K562 (cell line): ENCODE measurements at regions not wholly inside any gene's neighbourhood (a gene's known extent, or its start where the extent isn't known, plus 50 kb on each side); places are given as distances from the start of the nearest gene placed in this dataset.
"Not testable (repeated sequence)": the region's sequence is repeated elsewhere in the genome, so short reads cannot be mapped to it uniquely, and the experiment has no call there.

Source experiments
- ATAC-seq: fragments of 200-7000 bp; cut with Tn5 transposase; 3 replicates; pipeline ENCODE4 v1.9.1; 2020; ENCODE audit warnings: moderate library complexity
- BruUV-seq: library from RNA; stranded (reverse); fragments of 400-500 nt; replicated peaks from 2 replicates; lab custom pipeline; 2021; lab: Mats Ljungman, UMichigan
- CTCF ChIA-PET: fragments of 300-600 bp; formaldehyde crosslinking; extraction: SDS; loops from one replicate; lab custom pipeline; 2021; ENCODE audit warnings: low intra/inter-chr PET ratio; lab: Yijun Ruan, JAX
- POLR2A ChIA-PET: fragments of 300-600, 350-650 bp; sonication (Branson Sonifier 250); formaldehyde crosslinking; extraction: SDS; loops from one replicate; lab custom pipeline; 2021; ENCODE audit warnings: antibody characterized with exemption, inconsistent platforms; lab: Yijun Ruan, JAX
- DNase-seq, 4 experiments: peaks; one replicate each; pipeline versions ENCODE4 v3.0.0 to v3.0.0-alpha.2; 2011 to 2018; ENCODE audit warnings: low spot score in 3 of 4, mixed read lengths in 3 of 4; ENCODE audit errors: extremely low read depth in 1 of 4
- FAIRE-seq: peaks from 2 replicates; lab custom pipeline; 2011; peaks lifted over from hg19 to GRCh38; lab: Jason Lieb, UNC
- H2AFZ ChIP-seq: 2 replicates; pipeline ENCODE4 v1.6.0; 2011; ENCODE audit warnings: low read depth, low read length, control low read depth, inconsistent platforms
- H3K27ac ChIP-seq: fragments of 200-600 bp; 3 replicates; pipeline ENCODE4 v1.8.0; 2011; ENCODE audit warnings: low read depth, mild to moderate bottlenecking, control low read depth, inconsistent platforms, low read length, moderate library complexity, mixed read lengths; ENCODE audit errors: extremely low read depth
- H3K27me3 ChIP-seq, 2 experiments: fragments of 300-600 bp in 1 of 2; 2 replicates in 1 of 2; 3 replicates in 1 of 2; pipeline versions ENCODE4 v1.6.0 to v1.8.0; 2011; ENCODE audit warnings: inconsistent platforms in 2 of 2, low read length in 2 of 2, mild to moderate bottlenecking in 1 of 2, mixed read lengths in 1 of 2, moderate library complexity in 1 of 2; ENCODE audit not compliant: control insufficient read depth in 2 of 2, insufficient read depth in 2 of 2
- H3K36me3 ChIP-seq: fragments of 300-600 bp; 3 replicates; pipeline ENCODE4 v1.8.0; 2011; ENCODE audit warnings: mild to moderate bottlenecking, low read length, inconsistent platforms; ENCODE audit not compliant: control insufficient read depth, insufficient read depth
- H3K4me1 ChIP-seq, 2 experiments: fragments of 200-600 bp in 1 of 2; replicated peaks in 1 of 2; 2 replicates in 1 of 2; 3 replicates in 1 of 2; pipeline versions ENCODE4 v1.5.1 to v1.8.0; 2011; ENCODE audit warnings: inconsistent platforms in 2 of 2, low read length in 2 of 2, mild to moderate bottlenecking in 1 of 2, mixed read lengths in 1 of 2, moderate library complexity in 1 of 2; ENCODE audit not compliant: control insufficient read depth in 2 of 2, insufficient read depth in 2 of 2
- H3K4me2 ChIP-seq: 2 replicates; pipeline ENCODE4 v1.6.1; 2011; ENCODE audit warnings: low read length, control low read depth, inconsistent platforms, mixed read lengths; ENCODE audit not compliant: insufficient read depth
- H3K4me3 ChIP-seq: fragments of 200-600 bp; sonication (generic), shearing (Covaris generic); 2 replicates; pipeline ENCODE4 v1.5.1; 2016; ENCODE audit warnings: control low read depth, inconsistent platforms
- H3K79me2 ChIP-seq: fragments of 200-600 bp; 3 replicates; pipeline ENCODE4 v1.8.0; 2011; ENCODE audit warnings: low read length, inconsistent platforms; ENCODE audit not compliant: control insufficient read depth, insufficient read depth
- H3K9ac ChIP-seq, 2 experiments: 2 replicates each; pipeline versions ENCODE4 v1.6.0 to v1.6.1; 2011; ENCODE audit warnings: low read depth in 2 of 2, low read length in 2 of 2, control low read depth in 1 of 2, inconsistent platforms in 1 of 2, mild to moderate bottlenecking in 1 of 2, mixed read lengths in 1 of 2; ENCODE audit not compliant: insufficient read depth in 1 of 2
- H3K9me1 ChIP-seq: one replicate; pipeline ENCODE4 v1.6.0; 2011; ENCODE audit warnings: inconsistent platforms, mild to moderate bottlenecking, low read length, moderate library complexity; ENCODE audit not compliant: control insufficient read depth, insufficient read depth
- H3K9me3 ChIP-seq: replicated peaks from 2 replicates; pipeline ENCODE4 v1.5.1; 2011; ENCODE audit warnings: low read depth, low read length, inconsistent platforms; ENCODE audit not compliant: control insufficient read depth, insufficient read depth
- H4K20me1 ChIP-seq: replicated peaks from 2 replicates; pipeline ENCODE4 v1.6.1; 2011; ENCODE audit warnings: low read length, inconsistent platforms, mixed read lengths; ENCODE audit not compliant: control insufficient read depth, insufficient read depth
- ATF1 ChIP-seq, 2 experiments: fragments of 450-650 bp in 1 of 2; IDR thresholded peaks; 2 replicates each; pipeline ENCODE4 v1.6.1; 2016; ENCODE audit warnings: missing compliant biosample characterization in 1 of 2, missing genetic modification characterization in 1 of 2
- CTCF ChIP-seq, 3 experiments: IDR thresholded peaks in 2 of 3; conservative IDR thresholded peaks in 1 of 3; 2 replicates each; pipeline ENCODE4 v1.5.1; 2011 to 2012; ENCODE audit warnings: low read length in 3 of 3, mild to moderate bottlenecking in 3 of 3, control low read depth in 2 of 3, improper control_type of control experiment in 1 of 3, inconsistent platforms in 1 of 3, low read depth in 1 of 3, mixed read lengths in 1 of 3, moderate library complexity in 1 of 3; ENCODE audit not compliant: insufficient read depth in 2 of 3
- WGBS: fragments of 100-300 bp; shearing (Covaris generic); methylation state at CpG from one replicate; pipeline ENCODE4 v1.1.6; 2016; ENCODE audit warnings: low coverage, mixed read lengths; ENCODE audit not compliant: insufficient coverage; ENCODE audit errors: missing lambda C conversion rate; 5-methylcytosine and 5-hydroxymethylcytosine counted together
- in situ Hi-C: fragments of 300-500 bp; cut with MboI; formaldehyde crosslinking; loops from 4 replicates; pipeline ENCODE4 v1.15.0; 2018; ENCODE audit warnings: inconsistent platforms, mixed read lengths
- intact Hi-C: fragments of 100-400 bp; cut with micrococcal nuclease; formaldehyde crosslinking; loops from 2 replicates; pipeline ENCODE4 v1.14.2; 2022

DNA sequence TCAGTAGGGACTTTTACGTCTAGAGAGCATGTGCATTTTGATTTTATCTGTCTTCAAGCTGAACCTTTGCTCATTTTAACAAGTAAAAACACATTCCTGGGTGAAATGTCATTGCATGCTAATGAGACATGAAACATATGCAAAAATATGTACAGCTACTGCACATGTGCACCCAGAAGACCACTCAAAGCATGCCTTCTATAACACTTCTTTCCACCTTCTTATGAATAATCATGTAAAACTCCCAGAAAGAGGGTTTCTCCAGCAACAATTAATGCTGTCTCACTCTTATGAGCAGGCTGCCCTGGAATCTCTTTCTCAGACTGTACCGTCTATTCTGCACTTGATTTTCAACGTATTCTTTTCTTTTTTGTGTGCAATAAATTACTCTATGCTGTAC lies 4148.1 kb upstream of the TPTE start:
- H2AFZ ChIP-seq; intact Hi-C loops; ATAC-seq; H3K9me1 ChIP-seq; BruUV-seq; H3K9ac ChIP-seq; DNase-seq; H3K27ac ChIP-seq; H4K20me1 ChIP-seq; H3K4me1 ChIP-seq; in situ Hi-C loops; H3K79me2 ChIP-seq; H3K36me3 ChIP-seq; FAIRE-seq; CTCF ChIA-PET; H3K27me3 ChIP-seq; H3K4me2 ChIP-seq; H3K4me3 ChIP-seq; H3K9me3 ChIP-seq; TF ChIP-seq ATF1 (CRISPR knock-in tag; IDR thresholded peaks at IDR 0.05): not testable (repeated sequence)
- WGBS = no CpG with 5 or more reads among the region's 3 CpGs
- POLR2A ChIA-PET = interaction anchor here (2.4 kb wide), 1 partner anchor 11 kb away, joined by 18 read pairs; no protein-coding TSS in a partner anchor
- TF ChIP-seq ATF1 (tag; IDR thresholded peaks at IDR 0.05) = 0 out of 2 replicates have a peak, but pooled peaks have one; percentile 1

DNA sequence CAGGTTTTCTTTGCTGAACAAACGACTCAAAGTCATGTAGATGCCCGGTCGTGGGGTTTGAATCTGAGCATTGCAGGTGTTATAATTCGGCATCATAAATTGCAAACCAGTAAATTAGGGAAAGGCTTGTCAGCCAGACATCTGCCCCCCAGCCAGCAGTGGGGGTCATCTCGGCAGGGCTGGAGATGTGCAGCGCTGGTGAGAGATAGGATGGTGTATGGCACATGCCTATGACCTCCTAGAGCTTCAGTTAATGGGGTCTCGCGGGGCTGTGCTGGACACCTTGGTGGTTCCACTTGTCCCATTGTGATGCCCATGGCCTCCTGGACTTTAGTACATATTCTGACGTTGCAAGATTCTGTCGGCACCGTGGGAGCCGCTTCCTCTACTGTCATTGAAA lies 4147.2 kb upstream of the TPTE start:
- H4K20me1 ChIP-seq = not testable (repeated sequence)
- WGBS = 18% methylated on average over 12 of the region's 12 CpGs

GRCh38 chr21:6374926-6375325 lies 4146.5 kb upstream of the TPTE start:
- intact Hi-C loops, ATAC-seq, POLR2A ChIA-PET, in situ Hi-C loops, BruUV-seq, H3K4me1 ChIP-seq, H3K9me3 ChIP-seq, H3K79me2 ChIP-seq, H3K27me3 ChIP-seq, H2AFZ ChIP-seq, H3K4me2 ChIP-seq, FAIRE-seq, H4K20me1 ChIP-seq, H3K27ac ChIP-seq, CTCF ChIA-PET, H3K9me1 ChIP-seq, H3K36me3 ChIP-seq, H3K9ac ChIP-seq, H3K4me3 ChIP-seq: not testable (repeated sequence)
- peak in 1 of 4 experiments; percentile 0 for DNase-seq
- 6% methylated on average over 4 of the region's 4 CpGs for WGBS

More for the DNA sequence above, 4147.2 kb upstream of the TPTE start:
- H3K4me2 ChIP-seq, in situ Hi-C loops, POLR2A ChIA-PET, H3K9me1 ChIP-seq, CTCF ChIA-PET, H3K36me3 ChIP-seq, H3K9ac ChIP-seq, H3K79me2 ChIP-seq, FAIRE-seq, intact Hi-C loops, ATAC-seq, H2AFZ ChIP-seq, H3K9me3 ChIP-seq, DNase-seq, H3K27ac ChIP-seq, BruUV-seq, H3K4me1 ChIP-seq, H3K4me3 ChIP-seq, H3K27me3 ChIP-seq: not testable (repeated sequence)
- TF ChIP-seq CTCF (IDR thresholded peaks at IDR 0.05 in 2 of 3, conservative IDR thresholded peaks at IDR 0.05 in 1 of 3; ENCODE audit: insufficient read depth in 2 of 3, low read depth in 1 of 3, low read length in 3 of 3) = 0 out of 6 replicates have a peak, but pooled peaks of 1 of the 3 experiments have one; percentile 19
